ENCODE measurements at regions not wholly inside any gene's neighbourhood (a gene's known extent, or its start where the extent isn't known, plus 50 kb on each side); places are given as distances from the start of the nearest gene placed in this dataset.
"Not testable (repeated sequence)": the region's sequence is repeated elsewhere in the genome, so short reads cannot be mapped to it uniquely, and the experiment has no call there.

GRCh38 chr14:27725482-27725881 lies 1041.1 kb upstream of the FOXG1 start:
- no peak for ATAC-seq
- WGBS, 2 donors (ENCODE audit: low coverage in 1 of 2), result 79 to 81% methylated on average over 4 of the region's 4 CpGs
- Histone ChIP-seq H3K27ac (no peak overlapping the region), H3K4me3 (no peak overlapping the region), H3K4me1 (no peaks in the 10 kb centered on the region), H3K9me3 (no peaks in the 10 kb centered on the region), H3K27me3 (no peaks in the 10 kb centered on the region), H3K36me3 (no peaks in the 10 kb centered on the region)
- no peak for TF ChIP-seq POLR2A (IDR thresholded peaks at IDR 0.05)
- TF ChIP-seq POLR2AphosphoS5 (IDR thresholded peaks at IDR 0.05), result no peak
- TF ChIP-seq CTCF (IDR thresholded peaks at IDR 0.05), result no peak
- TF ChIP-seq EP300 (IDR thresholded peaks at IDR 0.05), result no peak

- WGBS, 2 donors (ENCODE audit: low coverage in 1 of 2), result 40 to 56% methylated on average over 2 of the region's 2 CpGs
- H3K27ac ChIP-seq, result no peak overlapping the region
- no peak overlapping the region for H3K4me3 ChIP-seq
Observed at GRCh38 chr14:27727251-27727770, 1039.3 kb upstream of the FOXG1 start.

GRCh38 chr14:27730204-27730603 lies 1036.4 kb upstream of the FOXG1 start:
- 8 to 15% methylated on average over 4 to 5 of the region's 5 CpGs for WGBS, 2 donors (ENCODE audit: low coverage in 1 of 2)

More at GRCh38 chr14:27727251-27727770, 1039.3 kb upstream of the FOXG1 start:
- H3K9me3 ChIP-seq, result no peaks in the 10 kb centered on the region
- no peaks in the 10 kb centered on the region for H3K36me3 ChIP-seq
- no peaks in the 10 kb centered on the region for H3K27me3 ChIP-seq
- ATAC-seq, result no peak
- TF ChIP-seq CTCF (IDR thresholded peaks at IDR 0.05) (no peak), POLR2A (IDR thresholded peaks at IDR 0.05) (no peak), EP300 (IDR thresholded peaks at IDR 0.05) (no peak), POLR2AphosphoS5 (IDR thresholded peaks at IDR 0.05) (no peak)
- no peaks in the 10 kb centered on the region for H3K4me1 ChIP-seq

GRCh38 chr14:27739657-27740156 lies 1026.9 kb upstream of the FOXG1 start:
- H3K4me1 ChIP-seq, result no peaks in the 10 kb centered on the region
- no peak overlapping the region for H3K27ac ChIP-seq
- H3K27me3 ChIP-seq, result no peaks in the 10 kb centered on the region
- H3K9me3 ChIP-seq, result no peaks in the 10 kb centered on the region
- no peaks in the 10 kb centered on the region for H3K36me3 ChIP-seq
- WGBS, 2 donors (ENCODE audit: low coverage in 1 of 2), result 63 to 69% methylated on average over 1 of the region's 1 CpG
- no peak overlapping the region for H3K4me3 ChIP-seq
- ATAC-seq, result no peak
- TF ChIP-seq CTCF (IDR thresholded peaks at IDR 0.05), result no peak
- TF ChIP-seq POLR2A (IDR thresholded peaks at IDR 0.05), result no peak
- no peak for TF ChIP-seq POLR2AphosphoS5 (IDR thresholded peaks at IDR 0.05)
- no peak for TF ChIP-seq EP300 (IDR thresholded peaks at IDR 0.05)

More at GRCh38 chr14:27730204-27730603, 1036.4 kb upstream of the FOXG1 start:
- TF ChIP-seq POLR2A (IDR thresholded peaks at IDR 0.05) (no peak), POLR2AphosphoS5 (IDR thresholded peaks at IDR 0.05) (no peak), CTCF (IDR thresholded peaks at IDR 0.05) (no peak), EP300 (IDR thresholded peaks at IDR 0.05) (no peak)
- no peaks in the 10 kb centered on the region for H3K27me3 ChIP-seq
- H3K9me3 ChIP-seq, result no peaks in the 10 kb centered on the region
- no peaks in the 10 kb centered on the region for H3K4me1 ChIP-seq
- H3K4me3 ChIP-seq, result no peak overlapping the region
- no peak for ATAC-seq
- H3K36me3 ChIP-seq, result no peaks in the 10 kb centered on the region
- no peak overlapping the region for H3K27ac ChIP-seq

GRCh38 chr14:27750114-27750513 lies 1016.5 kb upstream of the FOXG1 start:
- H3K9me3 ChIP-seq, result no peaks in the 10 kb centered on the region
- no peaks in the 10 kb centered on the region for H3K27me3 ChIP-seq
- no peak for ATAC-seq
- no peaks in the 10 kb centered on the region for H3K36me3 ChIP-seq
- H3K4me3 ChIP-seq, result no peak overlapping the region
- H3K27ac ChIP-seq, result no peak overlapping the region
- 69 to 86% methylated on average over 4 of the region's 4 CpGs for WGBS, 2 donors (ENCODE audit: low coverage in 1 of 2)
- TF ChIP-seq POLR2A (IDR thresholded peaks at IDR 0.05) (no peak), CTCF (IDR thresholded peaks at IDR 0.05) (no peak), POLR2AphosphoS5 (IDR thresholded peaks at IDR 0.05) (no peak), EP300 (IDR thresholded peaks at IDR 0.05) (no peak)
- H3K4me1 ChIP-seq, result no peaks in the 10 kb centered on the region

- 73 to 91% methylated on average over 4 of the region's 4 CpGs for WGBS, 2 donors (ENCODE audit: low coverage in 1 of 2)
- H3K9me3 ChIP-seq, H3K4me1 ChIP-seq, H3K27ac ChIP-seq, ATAC-seq, H3K27me3 ChIP-seq, H3K4me3 ChIP-seq, H3K36me3 ChIP-seq: not testable (repeated sequence)
Observed at GRCh38 chr14:27757642-27758041, 1008.9 kb upstream of the FOXG1 start.

GRCh38 chr14:27760367-27760766 lies 1006.2 kb upstream of the FOXG1 start:
- not testable (repeated sequence) for H3K4me1 ChIP-seq, H3K9me3 ChIP-seq, H3K4me3 ChIP-seq, H3K27ac ChIP-seq, H3K27me3 ChIP-seq, ATAC-seq, H3K36me3 ChIP-seq
- WGBS, 2 donors (ENCODE audit: low coverage in 1 of 2), result 58 to 80% methylated on average over 1 to 4 of the region's 4 CpGs

All from gastroesophageal sphincter (tissue), 4 donors.